SJSA1 (cell line): ENCODE measurements at regions not wholly inside any gene's neighbourhood (a gene's known extent, or its start where the extent isn't known, plus 50 kb on each side); places are given as distances from the start of the nearest gene placed in this dataset.
"Not testable (repeated sequence)": the region's sequence is repeated elsewhere in the genome, so short reads cannot be mapped to it uniquely, and the experiment has no call there.

Source experiments
- DNase-seq, 2 experiments: peaks; one replicate each; pipeline ENCODE4 v3.0.0-alpha.2; 2015 to 2020; ENCODE audit warnings: low spot score in 2 of 2, low read depth in 1 of 2
- H3K27ac ChIP-seq: fragments of 250-450 bp; sonication (Bioruptor Pico); 2 replicates; pipeline ENCODE4 v1.5.1; 2020; ENCODE audit warnings: mild to moderate bottlenecking, moderate library complexity
- H3K27me3 ChIP-seq: fragments of 250-450 bp; sonication (Bioruptor Pico); replicated peaks from 2 replicates; pipeline ENCODE4 v1.5.1; 2020; ENCODE audit warnings: mild to moderate bottlenecking, moderate library complexity
- H3K36me3 ChIP-seq: fragments of 250-450 bp; sonication (Bioruptor Pico); 2 replicates; pipeline ENCODE4 v1.5.1; 2020; ENCODE audit warnings: mild to moderate bottlenecking
- H3K4me1 ChIP-seq: fragments of 250-450 bp; sonication (Bioruptor Pico); replicated peaks from 2 replicates; pipeline ENCODE4 v1.6.1; 2021; ENCODE audit warnings: mild to moderate bottlenecking
- H3K4me3 ChIP-seq: fragments of 250-450 bp; sonication (Bioruptor Pico); 2 replicates; pipeline ENCODE4 v1.5.1; 2020; ENCODE audit warnings: mild to moderate bottlenecking
- H3K9me3 ChIP-seq: fragments of 250-450 bp; sonication (Bioruptor Pico); replicated peaks from 2 replicates; pipeline ENCODE4 v1.5.1; 2020; ENCODE audit warnings: mild to moderate bottlenecking

DNA sequence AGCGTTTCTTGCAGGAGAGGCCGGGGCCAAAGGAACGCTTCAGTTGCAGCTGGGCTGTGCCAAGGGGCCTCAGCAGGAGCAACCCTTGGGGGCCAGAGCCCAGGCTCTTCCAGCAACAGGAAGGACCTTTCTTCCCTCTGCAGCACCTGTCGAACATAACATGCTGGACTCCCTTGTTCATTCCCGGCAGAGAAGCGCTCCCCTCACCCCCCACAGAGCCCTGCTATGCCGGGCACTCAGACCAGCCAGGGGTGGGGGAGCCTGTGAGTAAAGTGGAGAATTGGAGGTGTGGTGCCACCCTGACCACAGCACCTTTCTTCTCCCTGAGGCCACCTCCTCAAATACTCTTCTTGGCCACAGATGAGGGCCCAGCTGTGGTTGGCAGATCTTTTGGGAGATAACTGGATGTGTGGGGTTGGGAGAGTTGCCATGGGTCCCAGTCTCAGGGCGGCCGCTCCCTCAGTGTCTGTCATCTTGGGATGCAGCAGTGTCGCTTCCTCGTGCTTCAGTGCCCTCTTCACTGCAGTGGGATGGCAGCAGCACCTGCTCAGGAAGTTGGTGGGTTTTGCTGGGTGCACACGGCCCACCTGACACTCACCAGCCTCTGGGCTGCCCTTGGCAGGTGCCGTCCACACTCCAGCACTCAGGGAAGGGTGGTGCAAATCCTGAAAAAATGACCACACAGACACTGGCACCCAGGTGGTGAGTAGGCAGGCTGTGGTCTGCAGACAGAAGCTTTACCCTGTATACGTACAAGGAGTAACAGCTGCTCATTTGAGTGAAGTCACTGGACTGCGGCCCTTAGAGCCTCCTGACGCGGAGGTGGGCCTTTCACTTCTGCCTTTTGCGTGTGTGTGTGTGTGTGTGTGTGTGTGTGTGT is 67.5 kb downstream of the NPIPB11 start:
- H3K36me3 ChIP-seq, H3K4me3 ChIP-seq, H3K9me3 ChIP-seq, H3K4me1 ChIP-seq, DNase-seq, H3K27me3 ChIP-seq, H3K27ac ChIP-seq: not testable (repeated sequence)

DNA sequence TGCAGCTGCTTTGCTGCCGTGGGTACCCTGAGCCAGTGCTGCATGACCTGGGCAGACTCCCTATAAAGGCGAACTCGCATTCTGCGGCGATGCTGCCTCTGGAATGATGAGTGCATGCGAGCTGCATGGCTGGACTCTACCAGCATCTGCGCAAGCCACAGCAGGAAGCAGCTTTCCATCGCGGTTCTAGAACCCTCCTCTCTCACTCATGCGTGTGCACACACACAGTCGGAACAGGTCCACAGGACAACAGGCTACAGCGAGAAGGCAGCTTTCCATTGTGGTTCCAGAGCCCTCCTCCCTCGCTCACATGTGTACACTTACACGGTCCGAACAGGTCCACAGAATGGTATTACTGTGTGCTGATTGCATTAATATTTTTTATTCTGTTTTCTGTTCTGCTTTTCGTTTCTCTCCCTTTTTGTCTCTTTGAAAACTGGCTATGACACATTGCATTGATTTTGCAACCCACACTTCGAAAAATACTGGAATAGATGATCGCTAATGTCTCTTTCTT is 69.1 kb downstream of the NPIPB11 start:
- H3K4me1 ChIP-seq, H3K27me3 ChIP-seq, H3K9me3 ChIP-seq, H3K36me3 ChIP-seq, H3K4me3 ChIP-seq, DNase-seq, H3K27ac ChIP-seq: not testable (repeated sequence)

DNA sequence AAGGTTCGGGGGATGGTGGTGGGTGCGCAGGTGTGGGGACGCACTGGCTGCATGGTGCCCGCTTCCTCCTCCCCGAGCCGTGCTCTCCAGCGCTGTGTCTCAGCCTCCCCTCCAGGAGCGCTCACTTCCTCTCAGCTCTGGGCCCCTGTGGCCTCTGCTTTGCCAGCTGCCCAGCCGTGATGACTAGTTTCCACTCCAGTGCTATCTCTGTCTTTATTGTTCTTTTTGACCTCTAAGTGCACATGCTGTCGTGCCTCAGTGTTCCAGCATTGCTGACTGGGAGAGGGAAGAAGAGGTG is 71.0 kb downstream of the NPIPB11 start:
- not testable (repeated sequence) for H3K27me3 ChIP-seq, H3K4me3 ChIP-seq, H3K36me3 ChIP-seq, DNase-seq, H3K27ac ChIP-seq, H3K4me1 ChIP-seq, H3K9me3 ChIP-seq

DNA sequence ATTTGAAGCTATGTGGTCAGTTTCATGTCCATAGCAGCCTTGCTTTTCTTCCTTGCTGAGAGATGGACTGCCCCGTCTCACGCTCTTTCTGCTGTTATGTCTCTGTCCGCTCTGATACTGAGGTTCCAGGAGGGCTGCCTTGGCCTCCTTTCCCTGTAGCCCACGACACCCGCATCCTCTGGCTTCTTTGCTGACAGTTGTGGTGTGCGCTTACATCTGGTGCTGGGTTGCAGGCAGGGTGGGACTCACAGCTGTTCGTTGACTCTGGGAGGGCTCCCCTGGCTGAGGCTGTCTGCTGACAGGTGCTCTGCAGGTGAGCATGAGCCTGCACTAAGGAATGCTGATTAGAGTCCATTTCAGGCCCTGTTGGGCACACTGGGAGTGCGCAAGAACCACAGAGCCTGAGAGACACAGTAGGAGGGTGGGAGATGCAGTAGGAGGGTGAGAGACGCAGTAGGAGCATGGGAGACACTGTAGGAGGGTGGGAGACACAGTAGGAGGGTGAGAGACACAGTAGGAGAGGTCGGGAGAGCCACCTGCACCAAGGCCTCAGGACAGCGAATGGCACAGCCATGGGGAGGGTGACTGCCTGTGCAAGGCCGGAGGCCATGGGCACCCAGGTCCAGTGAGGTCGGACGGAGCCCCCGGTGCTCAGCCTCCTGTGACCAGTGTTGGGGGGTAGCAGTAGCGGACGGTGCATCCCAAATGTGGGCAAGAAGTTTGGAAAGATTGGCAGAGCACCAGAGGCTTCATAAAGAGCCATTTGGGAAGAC is 71.5 kb downstream of the NPIPB11 start:
- not testable (repeated sequence) for H3K4me3 ChIP-seq, H3K27ac ChIP-seq, DNase-seq, H3K27me3 ChIP-seq, H3K4me1 ChIP-seq, H3K36me3 ChIP-seq, H3K9me3 ChIP-seq

DNA sequence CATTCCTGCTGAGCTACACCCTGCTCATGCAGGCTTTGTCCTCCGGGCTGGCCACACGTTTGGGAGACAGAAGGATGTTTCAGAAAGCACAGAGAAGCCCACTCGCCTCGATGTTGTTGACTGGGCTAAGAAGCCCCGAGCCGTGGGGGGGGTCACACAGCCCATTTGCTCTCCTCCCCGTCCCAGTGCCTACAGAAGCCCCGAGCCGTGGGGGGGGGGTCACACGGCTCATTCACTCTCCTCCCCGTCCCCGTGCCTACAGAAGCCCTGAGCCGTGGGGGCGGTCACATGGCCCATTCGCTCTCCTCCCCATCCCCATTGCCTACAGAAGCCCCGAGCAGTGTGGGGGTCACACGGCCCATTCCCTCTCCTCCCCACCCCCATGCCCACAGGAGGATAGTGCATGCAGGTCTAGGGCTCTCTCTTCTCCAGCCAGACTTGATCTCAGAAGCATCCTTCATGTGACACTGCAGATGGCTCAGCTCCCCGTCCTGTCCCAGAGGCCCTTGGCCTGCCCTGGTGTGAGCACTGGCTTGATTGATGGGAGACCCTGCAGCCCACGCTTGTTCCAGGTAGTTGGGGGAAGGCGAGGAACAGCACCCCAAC is 72.9 kb downstream of the NPIPB11 start:
- not testable (repeated sequence) for H3K4me3 ChIP-seq, H3K4me1 ChIP-seq, H3K27ac ChIP-seq, H3K27me3 ChIP-seq, H3K9me3 ChIP-seq, H3K36me3 ChIP-seq, DNase-seq

DNA sequence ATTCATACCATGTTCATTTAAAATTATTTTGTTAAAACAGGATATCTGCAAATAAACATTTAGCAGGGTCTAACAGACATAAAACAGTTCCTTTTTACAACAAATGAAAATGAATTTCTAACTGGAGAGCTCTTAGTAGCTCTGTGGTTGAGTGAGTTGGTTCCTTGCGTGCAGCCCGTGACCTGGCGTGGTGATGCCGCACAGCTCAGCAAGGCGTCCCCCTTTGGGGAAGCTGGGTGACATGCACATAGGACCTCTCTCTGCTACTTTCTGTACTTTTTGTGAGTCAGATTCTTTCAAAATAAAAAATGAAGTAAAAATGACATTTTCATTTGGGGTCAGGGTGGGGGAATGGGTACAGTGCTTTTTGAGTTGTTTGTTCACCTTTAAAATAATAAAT is 75.9 kb downstream of the NPIPB11 start:
- H3K9me3 ChIP-seq, H3K36me3 ChIP-seq, H3K27me3 ChIP-seq, H3K27ac ChIP-seq, H3K4me3 ChIP-seq, DNase-seq: not testable (repeated sequence)
- peaks cover 21% of the 10 kb centered on the region for H3K4me1 ChIP-seq

DNA sequence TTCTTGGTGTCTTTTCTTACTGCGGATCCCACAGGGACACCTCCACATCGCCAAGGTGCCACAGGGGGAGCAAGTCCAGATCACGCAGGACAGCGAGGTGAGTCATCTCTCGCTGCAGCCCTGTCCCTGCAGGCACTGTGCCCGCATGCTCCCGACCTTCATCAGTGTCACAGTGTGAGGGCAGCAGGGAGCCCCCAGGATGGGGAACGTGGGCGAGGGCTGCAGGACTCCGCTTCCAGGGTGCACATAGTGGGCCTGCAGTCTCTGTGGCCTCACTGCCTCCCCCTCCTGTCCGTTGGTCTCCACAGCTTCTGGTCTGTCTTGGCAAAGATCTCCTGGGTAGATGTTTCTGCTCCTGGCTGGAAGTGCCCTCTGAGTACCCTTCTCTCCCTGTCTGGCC is 78.0 kb downstream of the NPIPB11 start:
- H3K27ac ChIP-seq: peak overlapping the region; percentile 72

DNA sequence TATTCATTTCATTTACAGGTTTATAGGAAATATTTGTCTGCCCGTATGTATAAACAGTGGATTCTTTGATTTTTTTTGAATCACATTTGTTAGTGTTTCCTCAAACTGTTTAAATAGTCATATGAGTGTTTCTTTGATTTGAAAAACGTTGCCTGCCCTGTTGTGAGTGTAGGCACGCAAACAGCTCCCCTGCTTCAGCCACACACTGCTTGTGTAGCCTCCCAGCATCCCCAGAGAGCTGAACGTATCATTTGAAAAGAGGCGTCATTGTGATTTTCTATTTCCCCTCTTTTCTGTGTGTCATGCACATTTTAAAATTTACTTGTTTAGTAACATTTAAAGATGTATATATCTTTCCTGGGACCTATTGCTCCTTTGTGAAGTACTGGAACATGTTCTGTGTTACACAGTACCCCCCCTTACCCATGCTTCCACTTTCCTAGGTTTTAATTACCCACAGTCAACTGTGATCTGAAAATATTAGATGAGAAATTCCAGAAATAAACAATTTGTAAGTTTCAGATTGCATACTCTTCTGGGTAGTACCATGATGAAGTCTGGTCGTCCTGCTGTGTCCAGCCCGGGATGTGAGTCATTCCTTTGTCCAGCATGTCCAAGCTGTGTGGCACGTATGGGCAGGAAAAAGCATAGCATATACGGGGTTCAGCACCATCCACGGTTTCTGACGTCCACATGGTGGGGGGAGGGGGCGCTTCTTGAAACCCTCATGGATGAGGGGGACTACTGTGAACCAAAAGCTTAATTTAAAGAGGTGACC is 78.7 kb downstream of the NPIPB11 start:
- H3K27me3 ChIP-seq, H3K36me3 ChIP-seq, H3K9me3 ChIP-seq, H3K4me3 ChIP-seq: not testable (repeated sequence)
- Histone ChIP-seq H3K4me1 (peaks cover 21% of the 10 kb centered on the region), H3K27ac (peak overlapping the region; percentile 72)
- peak; percentile 77 to 82 for DNase-seq

More for the DNA sequence above, 78.0 kb downstream of the NPIPB11 start:
- peak; percentile 68 for DNase-seq
- not testable (repeated sequence) for H3K9me3 ChIP-seq, H3K4me3 ChIP-seq, H3K27me3 ChIP-seq, H3K36me3 ChIP-seq
- H3K4me1 ChIP-seq: peaks cover 21% of the 10 kb centered on the region

DNA sequence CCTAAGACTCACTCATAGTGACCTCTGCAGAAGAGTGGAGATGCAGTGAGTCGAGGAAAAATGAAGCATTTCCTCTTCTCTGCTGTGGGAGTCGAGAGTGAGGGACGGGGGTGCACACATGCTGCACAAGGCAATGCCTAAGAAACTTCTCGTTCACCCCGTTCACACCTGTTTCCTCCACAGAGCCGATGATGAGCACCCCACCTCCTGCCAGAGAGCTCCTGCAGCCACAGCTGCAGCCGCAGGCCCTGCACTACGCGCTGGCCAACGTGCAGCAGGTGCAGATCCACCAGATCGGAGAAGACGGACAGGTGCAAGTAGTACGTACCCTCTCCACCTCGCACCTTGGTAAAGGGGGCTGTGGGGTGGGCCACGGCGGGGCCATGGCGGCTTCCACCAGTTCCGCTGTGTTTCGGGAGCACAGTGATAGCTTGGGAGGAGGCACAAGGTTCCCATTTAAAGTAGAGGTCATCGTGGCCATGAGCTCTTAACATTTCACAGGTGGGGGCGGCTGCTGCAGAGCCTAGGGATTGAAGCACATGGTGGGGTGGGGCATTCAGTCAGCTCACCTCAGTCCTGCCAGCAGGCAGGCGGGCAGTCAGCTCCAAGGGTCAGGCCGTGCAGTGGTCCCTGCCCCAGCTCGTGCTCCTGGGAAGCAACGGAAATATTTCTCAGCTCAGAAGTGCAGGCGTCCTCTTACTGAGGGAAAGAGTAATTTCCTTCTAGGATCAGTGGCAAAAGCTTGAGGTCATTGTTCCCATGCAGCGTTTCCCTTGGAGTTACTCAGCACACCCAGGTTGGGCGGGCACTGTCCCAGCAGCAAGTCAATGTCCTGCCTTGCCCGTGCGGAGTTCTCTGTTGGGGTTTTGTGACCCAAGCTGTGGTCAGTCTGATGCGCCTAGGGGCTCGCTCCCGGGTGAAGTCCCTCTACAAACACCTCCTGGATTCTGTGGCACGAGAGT is 80.1 kb downstream of the NPIPB11 start:
- not testable (repeated sequence) for DNase-seq, H3K27me3 ChIP-seq, H3K4me3 ChIP-seq, H3K36me3 ChIP-seq, H3K9me3 ChIP-seq
- H3K27ac ChIP-seq: peak overlapping the region; percentile 72
- H3K4me1 ChIP-seq: peaks cover 27% of the 10 kb centered on the region

DNA sequence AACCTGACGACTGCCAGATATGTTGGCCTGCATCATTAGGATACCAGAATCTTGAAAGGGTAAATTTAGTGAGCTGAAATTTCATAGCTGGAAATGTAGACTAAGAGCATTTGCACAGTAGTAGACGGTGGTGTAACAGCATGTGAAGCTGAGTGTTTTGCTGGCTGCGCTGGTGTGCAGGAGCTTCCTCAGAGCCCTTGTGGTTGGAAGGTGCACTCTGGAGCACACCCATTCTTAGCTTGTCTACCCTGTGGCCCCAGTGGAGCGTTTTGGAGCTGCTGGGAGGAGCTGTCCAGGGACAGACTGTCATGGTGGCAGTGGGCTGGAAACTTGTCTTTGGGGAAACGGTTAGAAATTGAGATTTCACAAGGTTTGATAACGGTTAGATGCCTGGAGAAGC is 82.8 kb downstream of the NPIPB11 start:
- not testable (repeated sequence) for DNase-seq, H3K27ac ChIP-seq, H3K4me3 ChIP-seq, H3K9me3 ChIP-seq, H3K27me3 ChIP-seq, H3K36me3 ChIP-seq
- peaks cover 28% of the 10 kb centered on the region for H3K4me1 ChIP-seq

DNA sequence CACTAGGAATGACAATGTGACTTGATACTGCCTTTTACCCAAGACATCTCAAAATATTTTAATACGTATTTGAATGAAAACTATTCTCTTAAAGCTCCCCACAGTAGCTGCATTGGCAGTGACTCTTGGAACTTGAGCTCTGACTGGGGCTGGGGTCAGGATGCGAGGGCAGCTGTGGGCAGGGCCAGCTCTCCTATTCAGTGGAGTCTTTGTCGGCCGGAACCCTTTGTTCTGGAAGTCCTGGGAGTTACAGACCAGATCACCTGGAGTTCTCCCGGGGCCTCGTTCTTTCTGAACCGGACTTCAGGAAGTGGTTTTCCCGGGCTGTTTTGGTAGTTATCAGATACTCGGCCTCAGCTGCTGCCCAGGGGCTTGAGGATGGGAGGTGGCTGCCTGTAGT is 84.9 kb downstream of the NPIPB11 start:
- Histone ChIP-seq H3K4me3 (no peak overlapping the region), H3K27me3 (no peaks in the 10 kb centered on the region), H3K4me1 (peaks cover 35% of the 10 kb centered on the region), H3K9me3 (no peaks in the 10 kb centered on the region), H3K27ac (peak overlapping the region; percentile 29; the same call in 1 of the 2 replicates), H3K36me3 (no peaks in the 10 kb centered on the region)
- DNase-seq: peak in 1 of 2 experiments; percentile 37

DNA sequence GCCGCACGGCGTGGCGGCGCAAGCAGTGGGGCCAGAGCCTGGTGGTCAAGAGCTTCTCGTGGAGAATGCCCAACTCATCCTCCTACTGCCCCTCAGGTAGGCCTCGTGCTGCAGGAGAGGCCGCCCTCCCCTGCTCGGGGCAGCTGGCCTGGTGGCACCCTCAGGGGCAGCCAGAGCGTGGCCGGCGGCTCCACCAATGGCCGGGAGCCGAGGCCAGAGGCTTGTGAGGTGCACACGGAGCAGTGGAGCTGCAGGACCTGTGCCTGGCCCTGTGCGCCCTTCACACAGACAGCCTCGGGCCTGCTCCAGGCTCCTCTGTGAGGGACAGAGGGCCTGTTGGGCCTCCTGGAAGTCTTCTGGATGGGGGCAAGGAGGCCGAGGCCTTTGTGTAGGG is 85.5 kb downstream of the NPIPB11 start:
- H3K36me3 ChIP-seq: no peaks in the 10 kb centered on the region
- no peak overlapping the region for H3K4me3 ChIP-seq
- no peaks in the 10 kb centered on the region for H3K27me3 ChIP-seq
- H3K27ac ChIP-seq: no peak overlapping the region
- H3K4me1 ChIP-seq: peaks cover 41% of the 10 kb centered on the region
- H3K9me3 ChIP-seq: no peaks in the 10 kb centered on the region
- no peak for DNase-seq
